ACC112 (cell line): ENCODE measurements at regions not wholly inside any gene's neighbourhood (a gene's known extent, or its start where the extent isn't known, plus 50 kb on each side); places are given as distances from the start of the nearest gene placed in this dataset.
"Not testable (repeated sequence)": the region's sequence is repeated elsewhere in the genome, so short reads cannot be mapped to it uniquely, and the experiment has no call there.

Experiments
- H2AFZ ChIP-seq: fragments of 200-600 bp; sonication (generic); one replicate; pipeline ENCODE4 v1.6.0; 2017; ENCODE audit warnings: antibody characterized with exemption, low read length; ENCODE audit not compliant: unreplicated experiment
- H3K27ac ChIP-seq: fragments of 200-600 bp; sonication (generic); 2 replicates; pipeline ENCODE4 v1.5.1; 2014; ENCODE audit warnings: low read depth, mild to moderate bottlenecking, antibody characterized with exemption, low read length, moderate library complexity
- H3K27me3 ChIP-seq: fragments of 200-600 bp; sonication (generic); 2 replicates; pipeline ENCODE4 v1.6.1; 2014; ENCODE audit warnings: mild to moderate bottlenecking, antibody characterized with exemption, low read length, moderate library complexity, mixed read lengths; ENCODE audit not compliant: insufficient read depth
- H3K36me3 ChIP-seq: fragments of 200-600 bp; sonication (generic); 2 replicates; pipeline ENCODE4 v1.6.1; 2016; ENCODE audit warnings: mild to moderate bottlenecking, antibody characterized with exemption, low read length, moderate library complexity, mixed read lengths; ENCODE audit not compliant: insufficient read depth
- H3K4me1 ChIP-seq: fragments of 200-600 bp; sonication (generic); one replicate; pipeline ENCODE4 v1.6.1; 2016; ENCODE audit warnings: low read length, mixed read lengths; ENCODE audit not compliant: insufficient read depth, unreplicated experiment, control insufficient read depth
- H3K4me3 ChIP-seq: fragments of 200-600 bp; sonication (generic); 2 replicates; pipeline ENCODE4 v1.5.1; 2014; ENCODE audit warnings: mild to moderate bottlenecking, low read depth, low read length
- H3K79me2 ChIP-seq: fragments of 200-600 bp; sonication (generic); one replicate; pipeline ENCODE4 v1.6.0; 2016; ENCODE audit warnings: low read length; ENCODE audit not compliant: control insufficient read depth, unreplicated experiment, insufficient read depth

DNA sequence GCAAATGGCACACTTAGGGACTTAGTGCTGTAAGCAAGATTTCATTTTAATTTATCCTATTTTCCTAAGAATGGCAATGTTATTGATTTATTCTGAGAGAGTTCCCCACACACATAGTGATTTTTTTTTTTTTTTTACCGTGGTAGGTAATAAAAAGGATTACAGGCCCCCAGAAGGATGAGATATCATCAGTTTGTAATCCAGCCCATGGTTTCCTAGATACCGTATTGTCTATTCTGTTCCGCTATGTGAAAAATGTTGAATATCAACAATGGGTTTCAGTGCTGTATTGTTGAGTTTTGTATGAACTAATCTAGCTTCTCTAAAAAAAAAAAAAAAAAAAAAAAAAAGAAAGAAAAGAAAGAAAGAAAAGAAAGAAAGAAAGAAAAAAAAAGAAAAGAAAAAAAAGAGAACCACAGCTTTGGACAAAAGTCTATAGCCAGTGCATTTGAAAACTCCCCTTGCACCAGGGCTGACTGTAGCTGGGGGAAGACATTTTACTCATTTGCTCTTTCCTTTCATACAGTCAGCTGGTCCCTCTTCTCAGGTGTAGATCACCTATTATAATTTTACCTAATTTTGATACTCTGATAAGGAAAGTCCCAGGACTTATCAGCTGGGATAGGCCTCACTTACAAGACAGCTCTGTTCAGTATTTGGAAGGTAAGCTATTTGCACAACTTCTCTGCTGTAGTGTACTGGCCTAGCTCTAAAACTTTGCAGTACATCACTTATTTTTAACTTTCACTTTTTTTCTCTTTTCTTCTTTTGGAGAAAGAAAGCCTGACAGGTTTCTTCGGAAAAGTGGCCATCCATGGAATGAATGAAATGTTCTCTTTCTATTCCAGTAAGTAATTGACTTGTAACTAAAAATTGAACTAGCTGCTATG, 101.4 kb upstream of the SOX2 start:
- Histone ChIP-seq H3K36me3 (no peaks in the 10 kb centered on the region), H2AFZ (no peak overlapping the region), H3K4me1 (no peaks in the 10 kb centered on the region), H3K4me3 (no peak overlapping the region), H3K27me3 (no peaks in the 10 kb centered on the region), H3K27ac (no peak overlapping the region), H3K79me2 (no peaks in the 10 kb centered on the region)

DNA sequence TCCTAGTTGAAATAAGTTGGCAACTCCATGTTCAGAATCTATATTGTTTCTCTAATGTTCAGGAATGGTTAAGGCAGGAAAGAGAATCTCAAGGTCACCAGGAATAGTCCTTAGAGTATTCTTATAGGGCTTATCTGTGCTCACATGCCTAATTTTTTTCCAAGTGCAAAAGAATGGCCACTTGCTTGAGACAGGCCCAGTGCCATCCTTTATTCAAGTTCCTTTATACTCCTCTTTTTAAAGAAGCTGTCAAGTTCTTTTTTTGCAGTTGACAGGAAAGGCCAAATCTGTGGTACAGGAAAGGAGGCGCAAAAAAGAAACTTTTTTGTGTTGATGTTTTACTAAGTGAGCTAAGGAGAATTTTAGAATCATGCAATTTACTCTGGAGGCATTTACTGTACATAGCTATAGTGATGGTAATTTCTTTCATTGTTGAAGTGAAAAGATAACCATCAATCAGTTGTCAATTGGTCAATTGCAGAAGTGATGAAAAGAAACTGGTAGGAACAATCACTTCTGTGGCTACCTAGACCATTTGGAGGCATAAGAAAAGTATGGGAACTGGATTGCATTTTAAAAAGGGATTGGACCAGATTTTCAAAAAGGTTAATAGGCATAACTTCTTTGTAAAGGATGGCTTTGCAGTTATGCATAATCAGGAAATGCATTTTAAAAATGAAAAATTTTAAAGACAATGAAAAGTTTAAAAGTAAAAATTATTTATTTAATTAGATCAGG, 102.5 kb upstream of the SOX2 start:
- Histone ChIP-seq H3K4me1 (no peaks in the 10 kb centered on the region), H3K79me2 (no peaks in the 10 kb centered on the region), H3K36me3 (no peaks in the 10 kb centered on the region), H3K27me3 (no peaks in the 10 kb centered on the region), H3K4me3 (no peak overlapping the region), H2AFZ (no peak overlapping the region), H3K27ac (no peak overlapping the region)

DNA sequence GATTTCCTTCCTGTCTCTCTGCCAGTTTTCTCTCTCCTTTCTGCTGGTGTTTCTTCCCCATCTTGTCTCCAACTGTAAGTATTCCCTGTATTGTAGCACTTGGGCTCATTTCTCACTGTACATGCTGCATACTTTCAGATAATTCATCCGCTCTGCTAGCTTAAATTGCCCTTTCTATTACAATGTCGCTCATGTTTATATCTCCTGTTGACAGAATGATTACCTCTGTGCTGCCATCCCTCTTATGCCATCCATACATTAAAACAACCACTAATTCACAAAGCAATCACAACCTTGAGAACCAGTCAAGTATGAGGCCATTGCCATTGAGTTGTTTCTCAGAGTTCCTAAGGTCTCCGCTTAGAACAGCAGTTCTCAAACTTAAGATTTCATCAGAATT, 107.5 kb upstream of the SOX2 start:
- no peak overlapping the region for H2AFZ ChIP-seq
- H3K27me3 ChIP-seq, result no peaks in the 10 kb centered on the region
- no peaks in the 10 kb centered on the region for H3K36me3 ChIP-seq
- H3K4me1 ChIP-seq, result no peaks in the 10 kb centered on the region
- no peaks in the 10 kb centered on the region for H3K79me2 ChIP-seq
- no peak overlapping the region for H3K27ac ChIP-seq
- no peak overlapping the region for H3K4me3 ChIP-seq

DNA sequence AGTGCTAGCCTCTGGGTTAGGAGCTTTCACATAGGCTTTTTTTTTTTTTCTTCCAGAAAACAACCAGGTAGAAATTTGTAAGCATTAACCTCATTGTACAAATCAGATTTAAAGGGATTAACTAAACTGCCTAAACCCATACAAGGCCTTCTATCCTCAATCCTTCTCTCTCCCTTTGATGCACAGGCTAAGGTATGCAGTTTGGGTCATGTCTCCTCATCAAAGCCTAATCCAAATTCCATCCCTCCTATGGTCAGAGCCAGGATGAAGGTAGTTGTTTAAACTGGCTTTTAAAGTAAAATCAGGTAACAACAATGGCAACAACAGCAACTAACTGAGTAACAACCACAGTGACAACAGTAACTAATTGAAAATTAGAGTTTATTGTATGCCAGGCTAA, 115.6 kb upstream of the SOX2 start:
- H3K27ac ChIP-seq, result no peak overlapping the region
- no peak overlapping the region for H2AFZ ChIP-seq
- no peak overlapping the region for H3K4me3 ChIP-seq
- no peaks in the 10 kb centered on the region for H3K4me1 ChIP-seq
- no peaks in the 10 kb centered on the region for H3K79me2 ChIP-seq
- H3K27me3 ChIP-seq, result no peaks in the 10 kb centered on the region
- H3K36me3 ChIP-seq, result no peaks in the 10 kb centered on the region

DNA sequence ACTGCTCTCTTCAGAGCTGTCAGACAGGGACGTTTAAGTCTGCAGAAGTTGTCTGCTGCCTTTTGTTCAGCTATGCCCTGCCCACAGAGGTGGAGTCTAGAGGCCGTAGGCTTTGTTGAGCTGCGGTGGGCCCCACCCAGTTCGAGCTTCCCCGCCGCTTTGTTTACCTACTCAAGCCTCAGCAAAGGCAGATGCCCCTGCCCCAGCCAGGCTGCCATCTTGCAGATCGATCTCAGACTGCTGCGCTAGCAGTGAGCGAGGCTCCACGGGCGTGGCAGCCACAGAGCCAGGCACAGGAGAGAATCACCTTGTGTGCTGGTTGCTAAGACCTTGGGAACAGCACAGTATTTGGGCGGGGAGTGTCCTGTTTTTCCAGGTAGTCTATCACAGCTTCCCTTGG, 120.8 kb upstream of the SOX2 start:
- not testable (repeated sequence) for H3K27me3 ChIP-seq, H3K79me2 ChIP-seq, H3K4me3 ChIP-seq, H3K36me3 ChIP-seq, H2AFZ ChIP-seq, H3K4me1 ChIP-seq, H3K27ac ChIP-seq

DNA sequence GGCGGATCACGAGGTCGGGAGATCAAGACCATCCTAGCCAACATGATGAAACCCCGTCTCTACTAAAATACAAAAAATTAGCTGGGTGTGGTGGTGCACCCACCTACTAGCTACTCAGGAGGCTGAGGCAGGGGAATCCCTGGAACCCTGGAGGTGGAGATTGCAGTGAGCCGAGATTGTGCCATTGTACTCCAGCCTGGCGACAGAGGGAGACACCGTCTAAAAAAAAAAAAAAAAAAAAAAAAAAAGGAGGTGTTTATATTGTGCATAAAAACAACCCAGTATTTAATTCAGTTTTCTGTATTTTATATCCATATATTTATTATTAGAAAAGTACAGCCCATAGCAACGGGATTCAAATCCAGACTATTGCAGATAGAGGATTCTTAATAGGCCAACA, 129.1 kb upstream of the SOX2 start:
- no peak overlapping the region for H2AFZ ChIP-seq
- H3K36me3 ChIP-seq, result no peaks in the 10 kb centered on the region
- H3K27me3 ChIP-seq, result no peaks in the 10 kb centered on the region
- no peak overlapping the region for H3K27ac ChIP-seq
- H3K4me1 ChIP-seq, result no peaks in the 10 kb centered on the region
- H3K79me2 ChIP-seq, result no peaks in the 10 kb centered on the region
- H3K4me3 ChIP-seq, result no peak overlapping the region

DNA sequence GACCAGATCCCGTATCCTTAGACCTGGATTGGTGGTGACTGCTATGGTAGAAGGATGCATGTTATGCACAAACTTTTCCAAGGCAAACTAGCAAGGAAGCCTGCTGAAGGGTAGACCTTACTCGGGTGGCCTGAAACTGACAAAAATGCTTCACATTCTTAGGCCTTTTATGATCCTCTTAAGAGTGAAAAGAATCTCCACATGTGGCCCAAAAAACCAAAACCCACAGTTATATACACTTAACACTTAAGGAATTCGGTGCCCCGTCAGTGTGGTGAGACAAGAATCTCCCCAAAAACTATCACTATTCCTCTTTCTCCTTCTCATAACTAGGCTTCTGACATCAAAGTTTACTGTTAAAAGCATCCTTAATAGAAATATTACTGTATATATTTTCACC, 130.1 kb upstream of the SOX2 start:
- H3K27me3 ChIP-seq, result no peaks in the 10 kb centered on the region
- H3K27ac ChIP-seq, result no peak overlapping the region
- no peak overlapping the region for H2AFZ ChIP-seq
- H3K36me3 ChIP-seq, result no peaks in the 10 kb centered on the region
- no peaks in the 10 kb centered on the region for H3K79me2 ChIP-seq
- no peaks in the 10 kb centered on the region for H3K4me1 ChIP-seq
- H3K4me3 ChIP-seq, result no peak overlapping the region

DNA sequence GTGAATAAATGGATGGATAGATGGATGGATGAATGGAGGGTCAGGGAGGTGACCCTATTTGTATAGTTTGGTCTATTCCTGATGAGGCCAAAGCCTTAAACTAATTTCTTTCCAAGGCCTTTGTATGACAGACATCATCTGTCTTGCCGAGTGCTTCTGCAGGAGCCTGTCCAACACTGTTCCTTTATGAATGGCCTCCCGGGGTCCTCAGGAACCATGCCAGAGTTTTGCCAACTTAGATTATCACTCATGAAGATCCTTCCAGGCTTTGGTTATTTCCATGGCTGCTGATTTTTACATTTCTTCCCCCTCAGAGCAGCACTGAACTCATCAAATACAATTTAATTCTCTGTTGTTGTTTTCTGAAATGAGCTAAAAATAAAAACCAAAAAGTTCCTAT, 133.0 kb upstream of the SOX2 start:
- Histone ChIP-seq H2AFZ (no peak overlapping the region), H3K4me1 (no peaks in the 10 kb centered on the region), H3K4me3 (no peak overlapping the region), H3K27ac (no peak overlapping the region), H3K79me2 (no peaks in the 10 kb centered on the region), H3K36me3 (no peaks in the 10 kb centered on the region), H3K27me3 (no peaks in the 10 kb centered on the region)

DNA sequence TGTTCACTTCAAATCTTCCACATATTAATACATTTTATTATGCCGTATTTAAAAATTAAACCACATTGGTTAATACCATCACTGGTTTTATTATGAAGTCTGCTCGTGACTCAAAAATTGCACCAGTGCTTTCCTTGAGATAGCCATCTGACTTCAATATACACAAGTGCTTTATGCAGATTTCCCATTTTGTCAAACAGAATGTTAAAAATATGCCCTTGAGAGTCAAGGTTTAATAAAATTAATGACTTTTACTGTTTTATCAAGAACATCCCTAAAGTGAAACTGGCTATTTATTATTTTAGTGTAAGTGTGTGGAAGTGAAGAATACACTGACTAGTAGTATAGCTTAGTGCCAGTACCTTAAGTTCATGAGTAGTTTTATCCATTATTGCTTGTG, 139.3 kb upstream of the SOX2 start:
- no peak overlapping the region for H3K27ac ChIP-seq
- H3K4me1 ChIP-seq, result no peaks in the 10 kb centered on the region
- H2AFZ ChIP-seq, result no peak overlapping the region
- H3K4me3 ChIP-seq, result no peak overlapping the region
- H3K79me2 ChIP-seq, result no peaks in the 10 kb centered on the region
- H3K27me3 ChIP-seq, result no peaks in the 10 kb centered on the region
- H3K36me3 ChIP-seq, result no peaks in the 10 kb centered on the region

DNA sequence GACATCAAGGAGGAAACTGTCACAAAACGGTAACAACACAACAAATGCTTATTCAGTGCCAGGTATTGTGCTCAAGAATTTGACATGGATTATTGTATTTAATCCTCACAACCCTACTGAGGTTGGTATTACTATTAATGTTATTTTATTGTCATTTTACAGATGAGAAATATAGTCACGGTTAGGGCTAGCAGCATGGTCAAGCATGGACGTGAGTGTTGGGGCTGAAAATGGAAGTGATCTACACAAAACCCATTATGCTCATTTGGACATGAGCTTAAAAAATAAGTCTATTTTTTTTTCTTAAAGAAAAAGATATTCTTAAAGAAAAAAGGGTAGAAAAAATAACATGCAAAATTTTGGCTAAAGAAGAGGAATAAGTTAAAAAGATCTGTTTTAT, 141.3 kb upstream of the SOX2 start:
- Histone ChIP-seq H2AFZ (no peak overlapping the region), H3K36me3 (no peaks in the 10 kb centered on the region), H3K79me2 (no peaks in the 10 kb centered on the region), H3K4me3 (no peak overlapping the region), H3K4me1 (no peaks in the 10 kb centered on the region), H3K27me3 (no peaks in the 10 kb centered on the region), H3K27ac (no peak overlapping the region)

DNA sequence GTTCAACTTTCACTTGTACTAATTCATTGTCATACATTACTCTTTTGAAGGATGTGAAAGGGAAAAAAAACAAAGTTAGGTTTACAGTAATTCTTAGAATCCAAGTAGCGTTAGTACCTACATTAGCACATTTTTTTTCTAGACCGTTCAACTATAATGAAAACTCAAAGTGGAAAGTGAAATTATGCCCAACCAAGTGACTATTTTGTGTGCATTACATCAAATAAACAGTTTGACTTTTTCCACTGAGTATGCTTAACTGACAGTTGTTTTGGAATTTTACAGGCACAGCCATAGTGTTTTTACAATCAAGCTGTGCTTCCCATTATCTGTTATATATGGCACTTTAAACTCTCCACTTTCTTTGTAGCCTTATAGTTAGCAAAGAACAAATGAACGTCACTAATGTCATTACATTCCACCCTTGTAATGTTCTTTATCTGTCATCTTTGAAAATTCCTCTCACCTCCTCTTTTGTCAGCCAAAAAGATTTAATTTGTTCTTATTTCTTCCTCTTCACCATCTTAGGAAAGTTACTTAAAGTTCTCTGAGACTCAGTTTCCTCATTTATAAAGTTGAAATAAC, 142.3 kb upstream of the SOX2 start:
- no peak overlapping the region for H3K27ac ChIP-seq
- no peak overlapping the region for H3K4me3 ChIP-seq
- no peaks in the 10 kb centered on the region for H3K27me3 ChIP-seq
- no peaks in the 10 kb centered on the region for H3K36me3 ChIP-seq
- H3K79me2 ChIP-seq, result no peaks in the 10 kb centered on the region
- no peaks in the 10 kb centered on the region for H3K4me1 ChIP-seq
- no peak overlapping the region for H2AFZ ChIP-seq
